ENCODE measurements at regions not wholly inside any gene's neighbourhood (a gene's known extent, or its start where the extent isn't known, plus 50 kb on each side); places are given as distances from the start of the nearest gene placed in this dataset.

DNA sequence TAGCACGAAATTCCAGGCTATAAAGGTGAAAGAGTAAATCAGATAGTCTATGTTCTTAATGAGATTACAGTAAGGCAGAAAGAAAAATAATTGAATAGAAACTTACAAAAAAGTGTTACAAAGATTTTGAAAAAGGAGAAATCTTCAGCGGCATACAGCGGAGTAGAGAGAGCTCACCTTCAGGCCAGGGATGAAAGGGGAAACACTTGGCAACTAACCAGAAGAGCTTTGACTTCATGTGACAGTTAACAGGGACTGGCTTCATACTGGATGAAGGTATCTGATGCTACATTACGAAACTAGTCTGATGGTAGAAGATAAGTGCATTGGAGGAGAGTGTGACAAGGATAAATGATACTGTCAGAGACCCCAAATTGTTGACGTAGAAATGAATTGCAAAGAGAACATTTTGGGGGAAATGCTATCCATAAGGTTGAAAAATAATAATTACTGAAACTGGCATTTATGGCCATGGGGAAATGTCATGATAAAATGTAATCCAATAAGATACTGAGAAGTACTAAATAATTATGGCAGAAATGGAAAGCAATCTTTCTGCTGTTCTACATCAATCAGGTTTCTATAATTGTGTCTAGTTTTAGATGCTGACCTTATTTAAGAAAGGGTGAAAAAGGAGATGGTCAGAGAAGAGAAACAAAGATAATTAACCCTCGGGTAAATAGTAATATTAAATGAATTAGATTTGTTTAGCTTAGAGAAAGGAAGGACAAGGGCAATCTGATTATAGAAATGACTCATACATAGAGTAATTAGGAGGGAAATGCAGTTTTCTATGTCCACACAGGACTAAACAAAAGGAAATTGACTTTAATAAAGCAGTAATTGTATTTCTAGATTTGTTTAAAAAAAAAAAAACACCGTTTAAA is 808.7 kb downstream of the NCAM2 start:
- DNase-seq (ENCODE audit: extremely low read depth, low read depth) = no peak
- TF ChIP-seq, protein P1, sequence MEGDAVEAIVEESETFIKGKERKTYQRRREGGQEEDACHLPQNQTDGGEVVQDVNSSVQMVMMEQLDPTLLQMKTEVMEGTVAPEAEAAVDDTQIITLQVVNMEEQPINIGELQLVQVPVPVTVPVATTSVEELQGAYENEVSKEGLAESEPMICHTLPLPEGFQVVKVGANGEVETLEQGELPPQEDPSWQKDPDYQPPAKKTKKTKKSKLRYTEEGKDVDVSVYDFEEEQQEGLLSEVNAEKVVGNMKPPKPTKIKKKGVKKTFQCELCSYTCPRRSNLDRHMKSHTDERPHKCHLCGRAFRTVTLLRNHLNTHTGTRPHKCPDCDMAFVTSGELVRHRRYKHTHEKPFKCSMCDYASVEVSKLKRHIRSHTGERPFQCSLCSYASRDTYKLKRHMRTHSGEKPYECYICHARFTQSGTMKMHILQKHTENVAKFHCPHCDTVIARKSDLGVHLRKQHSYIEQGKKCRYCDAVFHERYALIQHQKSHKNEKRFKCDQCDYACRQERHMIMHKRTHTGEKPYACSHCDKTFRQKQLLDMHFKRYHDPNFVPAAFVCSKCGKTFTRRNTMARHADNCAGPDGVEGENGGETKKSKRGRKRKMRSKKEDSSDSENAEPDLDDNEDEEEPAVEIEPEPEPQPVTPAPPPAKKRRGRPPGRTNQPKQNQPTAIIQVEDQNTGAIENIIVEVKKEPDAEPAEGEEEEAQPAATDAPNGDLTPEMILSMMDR (IDR thresholded peaks at IDR 0.05; ENCODE audit: low read depth, low read length) = no peak

DNA sequence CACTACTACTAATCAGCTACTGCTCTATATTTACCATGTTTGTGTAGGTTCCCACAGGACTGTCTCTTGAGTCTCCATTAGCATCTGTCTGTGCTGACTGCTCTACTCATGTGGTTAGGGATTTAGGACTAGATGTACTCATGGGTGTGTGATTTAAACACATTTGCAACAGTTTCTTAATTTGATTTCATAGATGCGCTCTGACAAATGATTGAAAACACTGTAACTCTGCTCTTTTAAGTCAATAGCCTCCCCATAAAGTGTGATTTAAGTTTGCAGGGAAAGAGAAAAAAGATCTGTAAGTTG is 809.3 kb downstream of the NCAM2 start:
- DNase-seq (ENCODE audit: extremely low read depth, low read depth) = no peak
- TF ChIP-seq, protein P1 (IDR thresholded peaks at IDR 0.05; ENCODE audit: low read depth, low read length) = no peak

DNA sequence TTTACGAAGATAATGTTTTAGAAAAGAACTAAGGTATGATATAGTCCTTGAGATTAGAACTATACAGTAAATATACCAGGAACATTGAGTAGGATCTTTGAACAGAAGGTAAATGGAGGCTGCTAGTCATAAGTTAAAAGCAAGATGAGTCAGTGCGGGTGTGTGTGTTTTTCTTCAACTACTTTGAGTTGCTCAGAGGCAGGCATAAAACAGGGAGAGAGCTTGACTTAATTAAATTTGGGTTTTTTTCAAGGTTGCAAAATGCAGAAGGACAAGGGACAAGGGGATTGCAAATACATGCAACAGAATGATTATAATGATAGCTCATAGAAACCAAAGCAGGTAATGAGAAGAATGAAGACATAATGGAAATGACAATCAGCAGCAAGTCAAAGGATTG is 815.1 kb downstream of the NCAM2 start:
- TF ChIP-seq, protein P1 (IDR thresholded peaks at IDR 0.05; ENCODE audit: low read depth, low read length) = no peak
- no peak for DNase-seq (ENCODE audit: extremely low read depth, low read depth)

DNA sequence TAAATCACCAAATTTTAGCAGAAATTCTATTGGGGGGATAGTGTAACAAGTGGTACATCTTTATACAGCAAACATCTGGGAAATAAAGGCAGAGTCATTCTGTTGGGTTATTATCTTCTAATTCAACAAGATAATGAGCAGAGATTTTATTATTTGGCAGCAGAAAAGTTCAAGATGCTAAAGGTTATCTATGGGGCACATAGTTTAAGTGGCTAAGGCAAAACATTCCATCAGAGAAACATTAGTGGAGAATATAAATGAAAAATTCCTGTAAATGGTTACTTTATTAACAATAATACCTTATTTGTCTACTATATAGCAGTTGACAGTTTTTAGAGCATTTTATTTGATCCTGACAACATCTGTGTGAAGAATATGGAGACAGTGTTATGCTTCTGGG is 815.7 kb downstream of the NCAM2 start:
- DNase-seq (ENCODE audit: extremely low read depth, low read depth) = no peak
- TF ChIP-seq, protein P1 (IDR thresholded peaks at IDR 0.05; ENCODE audit: low read depth, low read length) = no peak

DNA sequence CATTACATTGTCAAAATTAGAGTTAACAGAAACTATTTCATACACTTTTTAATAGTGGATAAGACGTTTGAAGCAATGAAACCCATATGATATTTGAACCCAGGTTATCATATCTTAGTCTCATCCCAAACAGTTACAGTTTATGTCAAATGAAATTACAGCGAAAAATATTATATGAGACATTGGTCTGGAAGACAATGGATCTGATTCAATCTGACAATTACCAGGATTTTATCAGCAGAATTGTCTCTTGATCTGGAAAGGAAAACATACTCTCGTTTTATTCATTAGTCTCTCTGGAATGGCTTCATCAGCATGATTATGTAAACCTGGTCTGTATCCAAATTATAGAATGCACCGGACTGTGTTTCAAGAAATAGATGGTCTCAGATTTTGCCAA is 818.6 kb downstream of the NCAM2 start:
- TF ChIP-seq, protein P1 (IDR thresholded peaks at IDR 0.05; ENCODE audit: low read depth, low read length) = no peak
- no peak for DNase-seq (ENCODE audit: extremely low read depth, low read depth)

DNA sequence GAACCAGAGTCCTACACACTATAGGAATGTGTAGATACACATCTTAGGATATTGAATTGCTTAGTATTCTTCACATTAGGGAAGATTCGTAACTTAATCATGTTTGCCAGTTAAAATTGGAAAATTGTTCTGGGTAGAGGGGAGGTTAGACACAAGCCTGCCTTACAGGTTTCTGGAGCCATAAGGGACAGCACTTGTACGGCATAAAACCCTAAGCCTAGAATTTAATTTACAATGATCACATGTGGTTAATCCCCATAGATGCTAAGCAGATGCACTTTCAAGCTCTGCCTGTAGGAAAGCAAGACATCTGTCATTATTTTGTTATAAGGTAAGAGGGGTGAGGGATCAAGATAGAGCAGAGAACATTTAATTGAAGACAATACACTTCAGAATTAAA is 820.7 kb downstream of the NCAM2 start:
- TF ChIP-seq, protein P1 (IDR thresholded peaks at IDR 0.05; ENCODE audit: low read depth, low read length) = no peak
- DNase-seq (ENCODE audit: extremely low read depth, low read depth) = no peak

DNA sequence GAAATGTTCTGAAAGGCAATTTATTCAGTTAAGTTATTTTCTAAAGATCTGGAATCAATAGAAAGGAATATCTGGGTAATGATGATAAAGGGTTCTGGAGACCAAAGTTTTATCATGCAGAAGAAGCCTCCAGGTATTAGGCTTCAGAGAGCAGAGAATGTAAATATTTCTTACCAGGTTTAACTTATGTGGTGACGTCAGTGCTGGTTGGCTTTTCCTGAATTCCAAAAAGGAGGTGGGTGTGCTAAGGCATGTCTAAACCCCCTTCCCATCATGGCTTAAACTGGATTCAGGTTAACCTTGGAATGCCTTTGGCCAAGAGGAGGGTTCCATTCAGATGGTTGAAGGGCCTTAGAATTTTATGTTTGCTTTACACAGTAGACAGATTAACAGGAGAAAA is 829.9 kb downstream of the NCAM2 start:
- no peak for DNase-seq (ENCODE audit: extremely low read depth, low read depth)
- TF ChIP-seq, protein P1 (IDR thresholded peaks at IDR 0.05; ENCODE audit: low read depth, low read length) = no peak
